ENCODE measurements at regions not wholly inside any gene's neighbourhood (a gene's known extent, or its start where the extent isn't known, plus 50 kb on each side); places are given as distances from the start of the nearest gene placed in this dataset.

DNA sequence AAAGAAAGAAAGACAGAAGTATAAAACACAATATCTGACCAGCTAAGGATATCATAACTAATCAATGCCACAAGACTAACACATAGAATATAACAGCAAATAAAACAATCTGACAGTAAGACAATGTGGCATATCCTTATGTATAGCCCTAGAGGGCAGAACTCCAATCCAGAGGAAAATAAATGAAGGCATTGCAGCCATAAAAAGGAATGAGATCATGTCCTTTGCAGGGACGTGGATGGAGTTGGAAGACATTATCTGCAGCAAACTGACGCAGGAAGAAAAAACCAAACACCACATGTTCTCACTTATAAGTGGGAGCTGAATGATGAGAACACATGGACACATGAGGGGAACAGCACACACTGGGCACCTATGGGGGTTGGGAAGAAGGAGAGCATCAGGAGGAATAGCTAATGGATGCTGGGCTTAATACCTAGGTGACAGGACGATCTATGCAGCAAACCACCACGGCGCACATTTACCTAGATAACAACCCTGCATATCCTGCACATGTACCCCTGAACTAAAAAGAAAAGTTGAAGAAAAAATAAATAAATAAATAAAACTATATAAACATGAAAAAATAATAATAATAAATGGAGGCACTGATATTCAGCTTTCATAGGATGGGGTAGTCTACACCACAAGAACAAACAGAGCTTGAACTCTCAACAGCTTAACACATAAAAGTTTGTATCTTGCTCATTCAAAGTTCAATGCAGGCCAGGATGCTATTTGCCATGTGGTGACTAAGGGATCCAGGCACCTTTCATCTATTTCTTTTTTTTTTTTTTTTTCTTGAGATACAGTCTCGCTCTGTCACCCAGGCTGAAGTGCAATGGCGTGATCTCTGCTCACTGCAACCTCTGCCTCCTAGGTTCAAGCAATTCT, 66.1 kb upstream of the KAT6B start:
- H3K4me3 ChIP-seq (ENCODE audit: low read length), result no peak overlapping the region
- peak; percentile 37 for DNase-seq (ENCODE audit: low read depth)
- TF ChIP-seq, protein P1, sequence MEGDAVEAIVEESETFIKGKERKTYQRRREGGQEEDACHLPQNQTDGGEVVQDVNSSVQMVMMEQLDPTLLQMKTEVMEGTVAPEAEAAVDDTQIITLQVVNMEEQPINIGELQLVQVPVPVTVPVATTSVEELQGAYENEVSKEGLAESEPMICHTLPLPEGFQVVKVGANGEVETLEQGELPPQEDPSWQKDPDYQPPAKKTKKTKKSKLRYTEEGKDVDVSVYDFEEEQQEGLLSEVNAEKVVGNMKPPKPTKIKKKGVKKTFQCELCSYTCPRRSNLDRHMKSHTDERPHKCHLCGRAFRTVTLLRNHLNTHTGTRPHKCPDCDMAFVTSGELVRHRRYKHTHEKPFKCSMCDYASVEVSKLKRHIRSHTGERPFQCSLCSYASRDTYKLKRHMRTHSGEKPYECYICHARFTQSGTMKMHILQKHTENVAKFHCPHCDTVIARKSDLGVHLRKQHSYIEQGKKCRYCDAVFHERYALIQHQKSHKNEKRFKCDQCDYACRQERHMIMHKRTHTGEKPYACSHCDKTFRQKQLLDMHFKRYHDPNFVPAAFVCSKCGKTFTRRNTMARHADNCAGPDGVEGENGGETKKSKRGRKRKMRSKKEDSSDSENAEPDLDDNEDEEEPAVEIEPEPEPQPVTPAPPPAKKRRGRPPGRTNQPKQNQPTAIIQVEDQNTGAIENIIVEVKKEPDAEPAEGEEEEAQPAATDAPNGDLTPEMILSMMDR (conservative IDR thresholded peaks at IDR 0.05; ENCODE audit: low read length), result peak; percentile 13; the same call in 1 of the 2 replicates

DNA sequence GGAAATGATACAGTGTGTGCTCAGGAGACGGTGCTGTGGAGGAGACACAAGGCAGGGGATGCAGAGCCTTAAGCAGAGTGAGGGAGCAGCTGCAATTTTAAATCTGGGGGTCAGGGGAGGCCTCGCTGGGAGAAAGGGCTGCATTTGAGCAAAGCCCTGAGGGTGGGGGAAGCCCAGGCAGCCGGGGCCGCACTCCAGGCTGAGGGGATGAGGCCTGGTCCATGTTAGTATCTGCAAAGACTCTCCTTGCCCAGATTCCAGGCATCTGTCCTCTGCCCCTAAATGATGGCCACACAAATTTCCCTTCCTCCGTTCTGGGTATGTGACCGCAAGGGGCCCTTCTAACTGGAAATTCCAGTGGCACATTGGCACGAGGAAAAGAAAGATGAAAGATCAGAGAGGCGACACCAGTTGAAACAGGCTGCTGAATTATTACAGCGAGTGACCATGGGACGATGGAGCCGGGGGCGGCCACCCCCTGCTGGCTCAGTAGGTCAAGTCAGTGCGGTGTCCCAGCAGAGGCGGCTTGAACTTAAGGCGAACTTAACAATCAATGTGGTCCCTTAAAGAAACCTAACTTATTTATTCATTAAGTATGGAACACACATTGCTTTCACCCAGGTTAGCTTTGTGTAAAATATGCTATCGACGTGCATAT, 62.3 kb upstream of the KAT6B start:
- TF ChIP-seq, protein P1 (conservative IDR thresholded peaks at IDR 0.05; ENCODE audit: low read length), result no peak
- H3K4me3 ChIP-seq (ENCODE audit: low read length), result no peak overlapping the region
- no peak for DNase-seq (ENCODE audit: low read depth)

DNA sequence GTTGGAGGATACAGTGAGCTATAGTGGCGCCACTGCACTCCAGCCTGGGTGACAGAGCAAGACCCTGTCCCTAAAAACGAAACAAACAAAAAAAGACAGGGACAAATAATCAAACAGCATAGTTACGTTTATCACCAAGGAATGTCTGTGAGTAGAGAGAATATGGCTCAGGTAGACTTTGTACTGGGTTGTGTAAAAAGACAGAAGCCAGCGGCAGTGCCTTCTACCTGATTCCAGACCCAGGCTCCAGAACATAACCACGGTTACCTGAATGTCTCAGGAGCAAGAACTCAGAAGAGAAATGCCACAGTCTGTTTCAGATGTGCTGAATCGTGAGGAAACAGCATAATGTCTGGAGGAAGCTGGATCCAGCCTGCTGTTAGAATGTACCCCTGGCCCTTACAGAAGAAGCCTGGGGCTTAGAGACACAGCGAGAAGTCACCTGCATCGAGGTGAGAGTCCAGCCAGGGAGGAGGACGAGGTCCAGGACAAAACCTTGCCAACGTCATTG, 60.9 kb upstream of the KAT6B start:
- TF ChIP-seq, protein P1 (conservative IDR thresholded peaks at IDR 0.05; ENCODE audit: low read length), result no peak
- DNase-seq (ENCODE audit: low read depth), result no peak
- H3K4me3 ChIP-seq (ENCODE audit: low read length), result no peak overlapping the region

DNA sequence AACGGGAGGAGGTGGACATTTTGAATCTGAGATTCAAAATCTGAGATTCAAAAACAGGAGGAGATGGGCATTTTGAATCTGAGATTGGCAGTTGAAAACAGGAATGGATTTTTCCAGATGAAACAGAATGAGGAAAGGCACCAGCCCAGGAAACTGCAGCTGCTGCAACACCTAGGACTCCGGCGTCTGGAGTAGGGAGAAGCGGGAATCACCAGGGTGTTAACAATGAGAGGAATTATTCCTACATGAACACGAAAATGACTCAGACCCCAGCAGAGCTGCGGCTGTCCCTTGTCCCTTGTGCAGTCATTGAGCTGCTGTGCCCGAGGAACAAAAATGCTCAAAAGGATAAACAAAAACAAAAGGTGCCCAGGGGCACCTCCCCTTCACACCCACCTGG, 59.9 kb upstream of the KAT6B start:
- no peak overlapping the region for H3K4me3 ChIP-seq (ENCODE audit: low read length)
- TF ChIP-seq, protein P1 (conservative IDR thresholded peaks at IDR 0.05; ENCODE audit: low read length), result no peak
- DNase-seq (ENCODE audit: low read depth), result no peak

DNA sequence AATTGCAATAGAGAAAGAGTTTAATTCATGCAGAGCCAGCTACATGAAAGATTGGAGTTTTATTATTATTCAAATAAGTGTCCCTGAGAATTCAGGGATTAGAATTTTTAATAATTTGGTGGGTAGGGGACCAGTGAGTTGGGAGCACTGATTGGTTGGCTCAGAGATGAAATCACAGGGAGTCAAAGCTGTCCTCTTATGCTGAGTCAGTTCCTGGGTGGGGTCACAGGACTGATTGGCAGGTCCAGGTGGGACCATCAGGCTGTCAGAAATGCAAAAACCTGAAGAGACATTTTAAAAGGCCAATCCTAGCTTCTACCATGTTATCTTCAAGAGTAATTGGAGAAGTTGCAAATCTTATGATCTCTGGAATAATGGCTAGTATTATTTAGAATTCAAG, 56.0 kb upstream of the KAT6B start:
- no peak overlapping the region for H3K4me3 ChIP-seq (ENCODE audit: low read length)
- no peak for DNase-seq (ENCODE audit: low read depth)
- TF ChIP-seq, protein P1 (conservative IDR thresholded peaks at IDR 0.05; ENCODE audit: low read length), result no peak

DNA sequence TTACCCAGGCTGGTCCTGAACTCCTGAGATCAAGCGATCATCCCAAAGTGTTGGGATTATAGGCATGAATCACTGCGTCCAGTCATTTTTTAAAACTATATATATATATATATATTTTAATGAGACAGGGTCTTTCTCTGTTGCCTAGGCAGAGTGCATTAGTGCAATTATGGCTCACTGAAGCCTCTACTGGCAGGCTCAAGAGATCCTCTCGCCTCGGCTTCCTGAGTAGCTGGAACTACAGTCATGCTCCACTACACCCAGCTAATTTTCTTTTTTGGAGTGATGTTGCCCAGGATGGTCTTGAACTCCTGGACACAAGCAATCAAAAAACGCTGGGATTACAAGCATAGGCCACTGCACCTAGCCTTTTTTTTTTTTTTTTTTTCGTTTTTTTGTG, 55.3 kb upstream of the KAT6B start:
- no peak overlapping the region for H3K4me3 ChIP-seq (ENCODE audit: low read length)
- TF ChIP-seq, protein P1 (conservative IDR thresholded peaks at IDR 0.05; ENCODE audit: low read length), result no peak
- DNase-seq (ENCODE audit: low read depth), result no peak
